ENCODE measurements at regions not wholly inside any gene's neighbourhood (a gene's known extent, or its start where the extent isn't known, plus 50 kb on each side); places are given as distances from the start of the nearest gene placed in this dataset.

DNA sequence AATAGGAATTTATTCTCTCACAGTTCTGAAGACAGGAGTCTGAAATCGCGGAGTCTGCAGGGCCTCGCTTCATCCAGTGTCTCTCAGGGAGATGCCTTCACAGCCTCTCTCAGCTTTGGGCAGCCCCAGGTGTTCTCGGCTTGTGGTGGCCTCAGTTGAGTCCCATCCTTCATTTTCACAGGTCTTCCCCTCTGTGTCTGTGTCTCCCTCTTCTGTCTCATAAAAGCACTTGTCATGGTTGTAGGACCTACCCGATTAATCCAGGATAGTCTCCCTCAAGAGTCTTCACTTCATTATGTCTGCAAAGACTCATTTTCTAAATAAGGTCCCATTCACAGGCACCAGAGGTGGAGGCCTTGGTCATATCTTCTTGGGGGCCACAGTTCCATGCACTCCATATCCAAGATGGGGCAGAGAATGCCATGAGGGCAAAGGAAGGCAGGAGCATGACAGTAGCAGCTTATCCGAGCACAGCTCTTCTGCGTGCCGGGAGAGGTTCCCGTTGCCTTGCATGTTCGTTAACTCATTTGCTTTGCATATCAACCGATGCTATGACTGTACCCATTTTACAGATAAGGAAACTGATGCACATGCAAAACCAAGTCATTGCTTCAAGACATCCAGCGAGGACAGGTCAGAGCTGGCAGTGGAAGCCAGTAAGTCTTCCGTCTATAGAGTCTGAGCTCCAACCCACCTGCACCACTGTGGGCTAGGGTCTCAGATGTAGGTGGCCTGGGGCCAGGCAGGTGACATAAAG, 363.8 kb upstream of the SULF2 start:
- Histone ChIP-seq H3K9ac (no peak overlapping the region), H3K4me3 (no peak overlapping the region), H4K20me1 (ENCODE audit: low read depth) (no peaks in the 10 kb centered on the region), H3K27ac (no peak overlapping the region), H3K79me2 (ENCODE audit: low read depth) (no peaks in the 10 kb centered on the region), H2AFZ (replicated peaks) (no peak overlapping the region), H3K9me3 (ENCODE audit: low read depth) (no peaks in the 10 kb centered on the region), H3K27me3 (no peaks in the 10 kb centered on the region), H3K36me3 (no peaks in the 10 kb centered on the region), H3K4me2 (no peak overlapping the region), H3F3A (ENCODE audit: low read depth) (peaks cover 6% of the 10 kb centered on the region), H3K4me1 (peaks cover 35% of the 10 kb centered on the region)
- no peak for DNase-seq (ENCODE audit: low spot score)
- Mint-ChIP-seq H3K36me3 (no peaks in the 10 kb centered on the region), H3K27me3 (ENCODE audit: insufficient read depth, low read depth) (peaks cover 18% of the 10 kb centered on the region), H3K9me3 (no peaks in the 10 kb centered on the region), H3K4me1 (peaks cover 31% of the 10 kb centered on the region), H3K4me3 (no peak overlapping the region), H3K27ac (peak overlapping the region; percentile 66)
- TF ChIP-seq CTCF (IDR thresholded peaks at IDR 0.05): no peak
- no peak for TF ChIP-seq EZH2phosphoT487 (IDR thresholded peaks at IDR 0.05)
- no peak for TF ChIP-seq EZH2 (IDR thresholded peaks at IDR 0.05)

GRCh38 chr20:48148020-48148419, 362.7 kb upstream of the SULF2 start:
- H3K79me2 ChIP-seq (ENCODE audit: low read depth): no peaks in the 10 kb centered on the region
- H3K9me3 ChIP-seq (ENCODE audit: low read depth): no peaks in the 10 kb centered on the region
- H3K36me3 ChIP-seq: no peaks in the 10 kb centered on the region
- Mint-ChIP-seq H3K4me1 (peaks cover 25% of the 10 kb centered on the region), H3K27me3 (ENCODE audit: insufficient read depth, low read depth) (peaks cover 18% of the 10 kb centered on the region), H3K9me3 (no peaks in the 10 kb centered on the region), H3K36me3 (no peaks in the 10 kb centered on the region), H3K27ac (no peak overlapping the region), H3K4me3 (no peak overlapping the region)
- H3K9ac ChIP-seq: no peak overlapping the region
- no peak overlapping the region for H2AFZ ChIP-seq (replicated peaks)
- TF ChIP-seq EZH2phosphoT487 (IDR thresholded peaks at IDR 0.05): no peak
- TF ChIP-seq CTCF (IDR thresholded peaks at IDR 0.05): no peak
- no peak for TF ChIP-seq EZH2 (IDR thresholded peaks at IDR 0.05)
- no peak overlapping the region for H3K4me3 ChIP-seq
- peaks cover 13% of the 10 kb centered on the region for H3F3A ChIP-seq (ENCODE audit: low read depth)
- no peaks in the 10 kb centered on the region for H4K20me1 ChIP-seq (ENCODE audit: low read depth)
- H3K4me1 ChIP-seq: peaks cover 36% of the 10 kb centered on the region
- no peak overlapping the region for H3K27ac ChIP-seq
- no peak for DNase-seq (ENCODE audit: low spot score)
- H3K27me3 ChIP-seq: no peaks in the 10 kb centered on the region
- no peak overlapping the region for H3K4me2 ChIP-seq

GRCh38 chr20:48147311-48147710, 362.0 kb upstream of the SULF2 start:
- H3K4me2 ChIP-seq: no peak overlapping the region
- no peaks in the 10 kb centered on the region for H3K79me2 ChIP-seq (ENCODE audit: low read depth)
- DNase-seq (ENCODE audit: low spot score): no peak
- H3K27me3 ChIP-seq: no peaks in the 10 kb centered on the region
- H3K9me3 ChIP-seq (ENCODE audit: low read depth): no peaks in the 10 kb centered on the region
- Mint-ChIP-seq H3K27me3 (ENCODE audit: insufficient read depth, low read depth) (peaks cover 17% of the 10 kb centered on the region), H3K9me3 (no peaks in the 10 kb centered on the region), H3K27ac (no peak overlapping the region), H3K4me1 (peaks cover 31% of the 10 kb centered on the region), H3K36me3 (no peaks in the 10 kb centered on the region), H3K4me3 (no peak overlapping the region)
- H3K4me1 ChIP-seq: peaks cover 43% of the 10 kb centered on the region
- H4K20me1 ChIP-seq (ENCODE audit: low read depth): no peaks in the 10 kb centered on the region
- H3K36me3 ChIP-seq: no peaks in the 10 kb centered on the region
- no peak overlapping the region for H3K27ac ChIP-seq
- no peak overlapping the region for H3K9ac ChIP-seq
- H2AFZ ChIP-seq (replicated peaks): no peak overlapping the region
- no peak overlapping the region for H3K4me3 ChIP-seq
- no peak for TF ChIP-seq EZH2phosphoT487 (IDR thresholded peaks at IDR 0.05)
- no peak for TF ChIP-seq EZH2 (IDR thresholded peaks at IDR 0.05)
- no peak for TF ChIP-seq CTCF (IDR thresholded peaks at IDR 0.05)
- peaks cover 20% of the 10 kb centered on the region for H3F3A ChIP-seq (ENCODE audit: low read depth)
